ENCODE measurements at regions not wholly inside any gene's neighbourhood (a gene's known extent, or its start where the extent isn't known, plus 50 kb on each side); places are given as distances from the start of the nearest gene placed in this dataset.
"Not testable (repeated sequence)": the region's sequence is repeated elsewhere in the genome, so short reads cannot be mapped to it uniquely, and the experiment has no call there.

GRCh38 chr9:18294229-18294628 is 179.7 kb upstream of the ADAMTSL1 start (continued):
- no peak for TF ChIP-seq HOXB13 (CRISPR knock-in tag; IDR thresholded peaks at IDR 0.05; ENCODE audit: low read depth)

GRCh38 chr9:18296702-18297055 is 177.3 kb upstream of the ADAMTSL1 start:
- FAIRE-seq = no peak
- WGBS (ENCODE audit: missing lambda C conversion rate) = 68% methylated on average over 1 of the region's 1 CpG
- ATAC-seq = no peak
- H3K9me3 ChIP-seq = no peaks in the 10 kb centered on the region
- H3K27ac ChIP-seq = no peak overlapping the region
- no peak overlapping the region for H3K4me2 ChIP-seq
- H3K4me1 ChIP-seq = no peaks in the 10 kb centered on the region
- DNase-seq (ENCODE audit: low read depth in 1 of 2, low spot score in 1 of 2) = no peak
- POLR2A ChIA-PET = no interaction called here
- CTCF ChIA-PET = no interaction called here
- H3K4me3 ChIP-seq = no peak overlapping the region
- no peak for TF ChIP-seq NFE2L2 (conservative IDR thresholded peaks at IDR 0.05; ENCODE audit: low read length)
- no peak for TF ChIP-seq HMGXB4 (CRISPR knock-in tag; IDR thresholded peaks at IDR 0.05; ENCODE audit: borderline replicate concordance)
- no peak for TF ChIP-seq POLR2A (IDR thresholded peaks at IDR 0.05; ENCODE audit: low read length)

- WGBS (ENCODE audit: missing lambda C conversion rate) = 23% methylated on average over 9 of the region's 9 CpGs
- no peaks in the 10 kb centered on the region for H3K4me1 ChIP-seq
- ChIA-PET POLR2A (no interaction called here), CTCF (interaction anchor here (2.3 kb wide), 1 partner anchor 145 kb away, joined by 9 read pairs; no protein-coding TSS in a partner anchor)
- FAIRE-seq (no peak), DNase-seq (ENCODE audit: low read depth in 1 of 2, low spot score in 1 of 2) (peak; percentile 4 to 8), ATAC-seq (peak in 1 of 2 experiments; percentile 56; a peak in 3 of 6 replicates)
- no peak overlapping the region for H3K4me2 ChIP-seq
- H3K27ac ChIP-seq = no peak overlapping the region
- TF ChIP-seq SMC3 (IDR thresholded peaks at IDR 0.05) (no peak), JUNB (IDR thresholded peaks at IDR 0.05) (no peak)
- H3K4me3 ChIP-seq = no peak overlapping the region
- H3K9me3 ChIP-seq = no peaks in the 10 kb centered on the region
These were observed 176.7 kb upstream of the ADAMTSL1 start for GRCh38 chr9:18297056-18297841.

GRCh38 chr9:18299449-18299848 is 174.5 kb upstream of the ADAMTSL1 start:
- no peak for TF ChIP-seq ZNF302 (CRISPR knock-in tag; IDR thresholded peaks at IDR 0.05)
- no peak for TF ChIP-seq KDM1A (IDR thresholded peaks at IDR 0.05; ENCODE audit: low read depth)
- no peak for TF ChIP-seq NPAS2 (CRISPR knock-in tag; IDR thresholded peaks at IDR 0.05; ENCODE audit: borderline replicate concordance)
- TF ChIP-seq POLR2AphosphoS2 (conservative IDR thresholded peaks at IDR 0.05; ENCODE audit: low read length) = no peak
- TF ChIP-seq EHF (CRISPR knock-in tag; IDR thresholded peaks at IDR 0.05) = no peak
- TF ChIP-seq RCOR1 (IDR thresholded peaks at IDR 0.05; ENCODE audit: low read depth, low read length) = no peak
- TF ChIP-seq HOXB5 (CRISPR knock-in tag; IDR thresholded peaks at IDR 0.05) = no peak
- TF ChIP-seq BHLHE40 (IDR thresholded peaks at IDR 0.05; ENCODE audit: low read depth, low read length) = no peak
- no peak for TF ChIP-seq CTCF (IDR thresholded peaks at IDR 0.05)
- TF ChIP-seq MAX (IDR thresholded peaks at IDR 0.05) = no peak
- no peak for TF ChIP-seq POLR2A (IDR thresholded peaks at IDR 0.05; ENCODE audit: low read length)
- TF ChIP-seq EHMT2 (IDR thresholded peaks at IDR 0.05; ENCODE audit: low read depth) = no peak
- no peak for TF ChIP-seq MAZ (IDR thresholded peaks at IDR 0.05; ENCODE audit: borderline replicate concordance, low read depth, low read length)
- no peak for TF ChIP-seq FOSL2 (IDR thresholded peaks at IDR 0.05)
- TF ChIP-seq FOSL2 (CRISPR knock-in tag; IDR thresholded peaks at IDR 0.05) = no peak
- no peak for TF ChIP-seq CBX8 (IDR thresholded peaks at IDR 0.05)
- no peak for TF ChIP-seq NFE2L2 (conservative IDR thresholded peaks at IDR 0.05; ENCODE audit: low read length)
- no peak for TF ChIP-seq ESRRA (IDR thresholded peaks at IDR 0.05; ENCODE audit: borderline replicate concordance, low read length)
- no peak overlapping the region for H3K4me3 ChIP-seq
- no peaks in the 10 kb centered on the region for H3K9me3 ChIP-seq
- no peak for DNase-seq (ENCODE audit: low read depth in 1 of 2, low spot score in 1 of 2)
- ChIA-PET CTCF (interaction anchor here (0.7 to 2.3 kb wide), 3 partner anchors 9 to 144 kb away, joined by 3 to 9 read pairs (median 3); no protein-coding TSS in a partner anchor), POLR2A (no interaction called here)
- 44% methylated on average over 5 of the region's 5 CpGs for WGBS (ENCODE audit: missing lambda C conversion rate)
- H3K4me2 ChIP-seq = no peak overlapping the region
- no peak for ATAC-seq
- FAIRE-seq = no peak
- no peak overlapping the region for H3K27ac ChIP-seq
- no peaks in the 10 kb centered on the region for H3K4me1 ChIP-seq

GRCh38 chr9:18305167-18305806 is 168.7 kb upstream of the ADAMTSL1 start:
- DNase-seq (ENCODE audit: low read depth in 1 of 2, low spot score in 1 of 2) = not testable (repeated sequence)
- 26% methylated on average over 4 of the region's 10 CpGs for WGBS (ENCODE audit: missing lambda C conversion rate)
- H3K4me2 ChIP-seq = peak overlapping the region; percentile 32; the same call in 1 of the 3 replicates

More at GRCh38 chr9:18305167-18305806, 168.7 kb upstream of the ADAMTSL1 start:
- POLR2A ChIA-PET, ATAC-seq, H3K4me1 ChIP-seq, FAIRE-seq, H3K27ac ChIP-seq, H3K4me3 ChIP-seq, H3K9me3 ChIP-seq: not testable (repeated sequence)
- CTCF ChIA-PET = interaction anchor here (2.0 kb wide), 1 partner anchor 50 kb away, joined by 5 read pairs; no protein-coding TSS in a partner anchor

Measured in A549 (cell line).